K562 (cell line): ENCODE measurements at regions not wholly inside any gene's neighbourhood (a gene's known extent, or its start where the extent isn't known, plus 50 kb on each side); places are given as distances from the start of the nearest gene placed in this dataset.

Experiments
- ATAC-seq: fragments of 200-7000 bp; cut with Tn5 transposase; 3 replicates; pipeline ENCODE4 v1.9.1; 2020; ENCODE audit warnings: moderate library complexity
- BruUV-seq: library from RNA; stranded (reverse); fragments of 400-500 nt; replicated peaks from 2 replicates; lab custom pipeline; 2021; lab: Mats Ljungman, UMichigan
- CTCF ChIA-PET: fragments of 300-600 bp; formaldehyde crosslinking; extraction: SDS; loops from one replicate; lab custom pipeline; 2021; ENCODE audit warnings: low intra/inter-chr PET ratio; lab: Yijun Ruan, JAX
- POLR2A ChIA-PET: fragments of 300-600, 350-650 bp; sonication (Branson Sonifier 250); formaldehyde crosslinking; extraction: SDS; loops from one replicate; lab custom pipeline; 2021; ENCODE audit warnings: antibody characterized with exemption, inconsistent platforms; lab: Yijun Ruan, JAX
- DNase-seq, 4 experiments: peaks; one replicate each; pipeline versions ENCODE4 v3.0.0 to v3.0.0-alpha.2; 2011 to 2018; ENCODE audit warnings: low spot score in 3 of 4, mixed read lengths in 3 of 4; ENCODE audit errors: extremely low read depth in 1 of 4
- FAIRE-seq: peaks from 2 replicates; lab custom pipeline; 2011; peaks lifted over from hg19 to GRCh38; lab: Jason Lieb, UNC
- H2AFZ ChIP-seq: 2 replicates; pipeline ENCODE4 v1.6.0; 2011; ENCODE audit warnings: low read depth, low read length, control low read depth, inconsistent platforms
- H3K27ac ChIP-seq: fragments of 200-600 bp; 3 replicates; pipeline ENCODE4 v1.8.0; 2011; ENCODE audit warnings: low read depth, mild to moderate bottlenecking, control low read depth, inconsistent platforms, low read length, moderate library complexity, mixed read lengths; ENCODE audit errors: extremely low read depth
- H3K27me3 ChIP-seq, 2 experiments: fragments of 300-600 bp in 1 of 2; 2 replicates in 1 of 2; 3 replicates in 1 of 2; pipeline versions ENCODE4 v1.6.0 to v1.8.0; 2011; ENCODE audit warnings: inconsistent platforms in 2 of 2, low read length in 2 of 2, mild to moderate bottlenecking in 1 of 2, mixed read lengths in 1 of 2, moderate library complexity in 1 of 2; ENCODE audit not compliant: control insufficient read depth in 2 of 2, insufficient read depth in 2 of 2
- H3K36me3 ChIP-seq: fragments of 300-600 bp; 3 replicates; pipeline ENCODE4 v1.8.0; 2011; ENCODE audit warnings: mild to moderate bottlenecking, low read length, inconsistent platforms; ENCODE audit not compliant: control insufficient read depth, insufficient read depth
- H3K4me1 ChIP-seq, 2 experiments: fragments of 200-600 bp in 1 of 2; replicated peaks in 1 of 2; 2 replicates in 1 of 2; 3 replicates in 1 of 2; pipeline versions ENCODE4 v1.5.1 to v1.8.0; 2011; ENCODE audit warnings: inconsistent platforms in 2 of 2, low read length in 2 of 2, mild to moderate bottlenecking in 1 of 2, mixed read lengths in 1 of 2, moderate library complexity in 1 of 2; ENCODE audit not compliant: control insufficient read depth in 2 of 2, insufficient read depth in 2 of 2
- H3K4me2 ChIP-seq: 2 replicates; pipeline ENCODE4 v1.6.1; 2011; ENCODE audit warnings: low read length, control low read depth, inconsistent platforms, mixed read lengths; ENCODE audit not compliant: insufficient read depth
- H3K4me3 ChIP-seq: fragments of 200-600 bp; sonication (generic), shearing (Covaris generic); 2 replicates; pipeline ENCODE4 v1.5.1; 2016; ENCODE audit warnings: control low read depth, inconsistent platforms
- H3K79me2 ChIP-seq: fragments of 200-600 bp; 3 replicates; pipeline ENCODE4 v1.8.0; 2011; ENCODE audit warnings: low read length, inconsistent platforms; ENCODE audit not compliant: control insufficient read depth, insufficient read depth
- H3K9ac ChIP-seq, 2 experiments: 2 replicates each; pipeline versions ENCODE4 v1.6.0 to v1.6.1; 2011; ENCODE audit warnings: low read depth in 2 of 2, low read length in 2 of 2, control low read depth in 1 of 2, inconsistent platforms in 1 of 2, mild to moderate bottlenecking in 1 of 2, mixed read lengths in 1 of 2; ENCODE audit not compliant: insufficient read depth in 1 of 2
- H3K9me1 ChIP-seq: one replicate; pipeline ENCODE4 v1.6.0; 2011; ENCODE audit warnings: inconsistent platforms, mild to moderate bottlenecking, low read length, moderate library complexity; ENCODE audit not compliant: control insufficient read depth, insufficient read depth
- H3K9me3 ChIP-seq: replicated peaks from 2 replicates; pipeline ENCODE4 v1.5.1; 2011; ENCODE audit warnings: low read depth, low read length, inconsistent platforms; ENCODE audit not compliant: control insufficient read depth, insufficient read depth
- H4K20me1 ChIP-seq: replicated peaks from 2 replicates; pipeline ENCODE4 v1.6.1; 2011; ENCODE audit warnings: low read length, inconsistent platforms, mixed read lengths; ENCODE audit not compliant: control insufficient read depth, insufficient read depth
- CCAR2 ChIP-seq: fragments of 200-400 bp; formaldehyde crosslinking; IDR thresholded peaks from 2 replicates; pipeline ENCODE4 v1.6.1; 2017; ENCODE audit warnings: mild to moderate bottlenecking, low read depth, low read length
- HINFP ChIP-seq: fragments of 450-650 bp; conservative IDR thresholded peaks from 2 replicates; pipeline ENCODE4 v1.6.1; 2016; ENCODE audit warnings: missing genetic modification characterization, low read depth, mild to moderate bottlenecking, control low read depth, missing compliant biosample characterization
- KLF16 ChIP-seq: IDR thresholded peaks from 2 replicates; pipeline ENCODE4 v1.6.1; 2016; ENCODE audit warnings: antibody characterized with exemption
- MTA3 ChIP-seq: fragments of 450-650 bp; formaldehyde crosslinking; IDR thresholded peaks from 2 replicates; pipeline ENCODE4 v1.6.1; 2017; ENCODE audit warnings: mild to moderate bottlenecking, borderline replicate concordance
- PHB ChIP-seq: fragments of 250-450 bp; sonication (Bioruptor Pico); IDR thresholded peaks from 2 replicates; pipeline ENCODE4 v1.5.0; 2021
- RFX1 ChIP-seq: fragments of 450-650 bp; IDR thresholded peaks from 2 replicates; pipeline ENCODE4 v1.6.1; 2016; ENCODE audit warnings: mild to moderate bottlenecking, moderate library complexity
- RHOXF2B ChIP-seq: fragments of 250-450 bp; sonication (Bioruptor Pico); conservative IDR thresholded peaks from 2 replicates; pipeline ENCODE4 v1.5.1; 2021
- SAFB ChIP-seq: fragments of 200-400 bp; formaldehyde crosslinking; IDR thresholded peaks from 2 replicates; pipeline ENCODE4 v1.6.1; 2017; ENCODE audit warnings: low read depth, low read length, borderline replicate concordance
- TRIM24 ChIP-seq, 2 experiments: fragments of 450-650 bp; IDR thresholded peaks; 2 replicates each; pipeline ENCODE4 v1.6.1; 2016
- USF2 ChIP-seq: sonication (generic); formaldehyde crosslinking; IDR thresholded peaks from 2 replicates; pipeline ENCODE4 v1.5.0; 2020; ENCODE audit warnings: missing genetic modification reagents
- XRCC3 ChIP-seq: fragments of 450-650 bp; IDR thresholded peaks from 2 replicates; pipeline ENCODE4 v1.6.1; 2017; ENCODE audit warnings: mild to moderate bottlenecking, moderate library complexity
- ZBTB1 ChIP-seq: sonication (generic); formaldehyde crosslinking; IDR thresholded peaks from 2 replicates; pipeline ENCODE4 v1.8.1; 2023; ENCODE audit warnings: missing genetic modification reagents, low read depth, mild to moderate bottlenecking, borderline replicate concordance
- ZBTB34 ChIP-seq: fragments of 250-450 bp; sonication (Bioruptor Pico); IDR thresholded peaks from 2 replicates; pipeline ENCODE4 v1.8.0; 2021; ENCODE audit warnings: mild to moderate bottlenecking, moderate library complexity
- ZNF174 ChIP-seq: fragments of 250-450 bp; sonication (Bioruptor Pico); IDR thresholded peaks from 2 replicates; pipeline ENCODE4 v1.4.0; 2020; ENCODE audit warnings: mild to moderate bottlenecking
- ZNF75A ChIP-seq: fragments of 450-650 bp; formaldehyde crosslinking; IDR thresholded peaks from 2 replicates; pipeline ENCODE4 v1.4.0; 2020; ENCODE audit warnings: mild to moderate bottlenecking
- ZNF764 ChIP-seq: fragments of 250-450 bp; sonication (Bioruptor Pico); IDR thresholded peaks from 2 replicates; pipeline ENCODE4 v1.4.0; 2020; ENCODE audit warnings: low read depth, mild to moderate bottlenecking, moderate library complexity
- WGBS: fragments of 100-300 bp; shearing (Covaris generic); methylation state at CpG from one replicate; pipeline ENCODE4 v1.1.6; 2016; ENCODE audit warnings: low coverage, mixed read lengths; ENCODE audit not compliant: insufficient coverage; ENCODE audit errors: missing lambda C conversion rate; 5-methylcytosine and 5-hydroxymethylcytosine counted together
- in situ Hi-C: fragments of 300-500 bp; cut with MboI; formaldehyde crosslinking; loops from 4 replicates; pipeline ENCODE4 v1.15.0; 2018; ENCODE audit warnings: inconsistent platforms, mixed read lengths
- intact Hi-C: fragments of 100-400 bp; cut with micrococcal nuclease; formaldehyde crosslinking; loops from 2 replicates; pipeline ENCODE4 v1.14.2; 2022

- TF ChIP-seq RHOXF2B (CRISPR knock-in tag) (no peak), TRIM24 (IDR thresholded peaks at IDR 0.05) (no peak), PHB (no peak), RFX1 (no peak), USF2 (CRISPR knock-in tag) (no peak), ZBTB34 (CRISPR knock-in tag) (no peak), ZNF75A (CRISPR knock-in tag) (no peak), XRCC3 (no peak), ZNF174 (CRISPR knock-in tag) (no peak), SAFB (no peak), HINFP (tag) (no peak), CCAR2 (no peak), MTA3 (no peak), KLF16 (no peak), ZBTB1 (CRISPR knock-in tag) (no peak), ZNF764 (CRISPR knock-in tag) (no peak)
- in situ Hi-C loops, result no loop called here
- BruUV-seq, result no TSS peak
Measured at GRCh38 chr5:93331241-93331640, 249.8 kb downstream of the NR2F1-AS1 start.

More at GRCh38 chr5:93331241-93331640, 249.8 kb downstream of the NR2F1-AS1 start:
- no peak overlapping the region for H3K27ac ChIP-seq
- no peaks in the 10 kb centered on the region for H3K9me1 ChIP-seq
- H4K20me1 ChIP-seq, result no peaks in the 10 kb centered on the region
- H3K27me3 ChIP-seq, result no peaks in the 10 kb centered on the region
- H3K36me3 ChIP-seq, result no peaks in the 10 kb centered on the region
- no peaks in the 10 kb centered on the region for H3K9me3 ChIP-seq
- intact Hi-C loops, result no loop called here
- H3K9ac ChIP-seq, result no peak overlapping the region
- no peaks in the 10 kb centered on the region for H3K4me1 ChIP-seq
- no peak overlapping the region for H3K4me2 ChIP-seq
- ATAC-seq, result no peak
- no peak for FAIRE-seq
- H3K79me2 ChIP-seq, result no peaks in the 10 kb centered on the region
- no peak for DNase-seq
- ChIA-PET POLR2A (no interaction called here), CTCF (no interaction called here)
- WGBS, result 5% methylated on average over 1 of the region's 1 CpG
- H2AFZ ChIP-seq, result no peak overlapping the region
- H3K4me3 ChIP-seq, result no peak overlapping the region
